WTC11 (cell line): ENCODE measurements at regions not wholly inside any gene's neighbourhood (a gene's known extent, or its start where the extent isn't known, plus 50 kb on each side); places are given as distances from the start of the nearest gene placed in this dataset.

Experiments
- ATAC-seq: fragments of 200-7000 bp; cut with Tn5 transposase; 2 replicates; pipeline ENCODE4 v1.10.0; 2021; ENCODE audit warnings: mild to moderate bottlenecking, moderate library complexity
- CTCF ChIA-PET: fragments of 300-600 bp; sonication (Branson Sonifier 250); formaldehyde crosslinking; loops from one replicate; lab custom pipeline; 2021; ENCODE audit warnings: antibody characterized with exemption; lab: Charles Lee
- POLR2A ChIA-PET: fragments of 350-600 bp; sonication (Branson Sonifier 250); formaldehyde crosslinking; loops from one replicate; lab custom pipeline; 2021; ENCODE audit warnings: antibody characterized with exemption; lab: Charles Lee
- DNase-seq: peaks from one replicate; pipeline ENCODE4 v3.0.0; 2021; ENCODE audit warnings: low spot score
- H3K27ac Mint-ChIP-seq: 2 replicates; pipeline ENCODE4 v1.8.0; 2021; ENCODE audit warnings: mixed read lengths
- H3K27me3 Mint-ChIP-seq: 2 replicates; pipeline ENCODE4 v1.8.0; 2021; ENCODE audit warnings: low read depth, mild to moderate bottlenecking, moderate library complexity, mixed read lengths
- H3K36me3 Mint-ChIP-seq: 2 replicates; pipeline ENCODE4 v1.8.0; 2021; ENCODE audit warnings: mixed read lengths
- H3K4me1 Mint-ChIP-seq: 2 replicates; pipeline ENCODE4 v1.8.0; 2022; ENCODE audit warnings: mixed read lengths
- H3K4me3 Mint-ChIP-seq: 2 replicates; pipeline ENCODE4 v1.8.0; 2021; ENCODE audit warnings: mild to moderate bottlenecking, moderate library complexity, mixed read lengths
- H3K9me3 Mint-ChIP-seq: 2 replicates; pipeline ENCODE4 v1.8.0; 2021; ENCODE audit warnings: mixed read lengths
- CBFB ChIP-seq: sonication (generic); formaldehyde crosslinking; IDR thresholded peaks from 2 replicates; pipeline ENCODE4 v1.8.1; 2022; ENCODE audit warnings: mild to moderate bottlenecking, low read depth, missing genetic modification reagents
- ELF4 ChIP-seq: sonication (generic); formaldehyde crosslinking; IDR thresholded peaks from 2 replicates; pipeline ENCODE4 v1.8.1; 2022; ENCODE audit warnings: low read depth, mild to moderate bottlenecking, moderate library complexity, missing genetic modification reagents
- ETV6 ChIP-seq: sonication (generic); formaldehyde crosslinking; IDR thresholded peaks from 2 replicates; pipeline ENCODE4 v1.8.1; 2022; ENCODE audit warnings: mild to moderate bottlenecking, missing genetic modification reagents
- GRHL2 ChIP-seq: fragments of 250-450 bp; sonication (Bioruptor Pico); IDR thresholded peaks from 2 replicates; pipeline ENCODE4 v1.8.0; 2022; ENCODE audit warnings: mild to moderate bottlenecking, moderate library complexity; ENCODE audit not compliant: insufficient replicate concordance, severe bottlenecking
- GTF2I ChIP-seq: fragments of 250-450 bp; sonication (Bioruptor Pico); conservative IDR thresholded peaks from 2 replicates; pipeline ENCODE4 v1.4.0; 2021; ENCODE audit warnings: mild to moderate bottlenecking
- JUN ChIP-seq: sonication (generic); formaldehyde crosslinking; IDR thresholded peaks from 2 replicates; pipeline ENCODE4 v1.8.0; 2023; ENCODE audit warnings: mild to moderate bottlenecking, missing genetic modification reagents
- KAT7 ChIP-seq: sonication (generic); formaldehyde crosslinking; IDR thresholded peaks from 2 replicates; pipeline ENCODE4 v1.8.1; 2023; ENCODE audit warnings: missing genetic modification reagents, mild to moderate bottlenecking, borderline replicate concordance
- NFE2L1 ChIP-seq: sonication (generic); formaldehyde crosslinking; IDR thresholded peaks from 2 replicates; pipeline ENCODE4 v1.8.1; 2023; ENCODE audit warnings: missing genetic modification reagents
- NFYB ChIP-seq: sonication (generic); formaldehyde crosslinking; conservative IDR thresholded peaks from 2 replicates; pipeline ENCODE4 v1.8.0; 2022; ENCODE audit warnings: low read depth, missing genetic modification reagents
- NR2C2 ChIP-seq: sonication (generic); formaldehyde crosslinking; IDR thresholded peaks from 2 replicates; pipeline ENCODE4 v1.8.0; 2022; ENCODE audit warnings: mild to moderate bottlenecking, missing genetic modification reagents
- OVOL2 ChIP-seq: fragments of 250-450 bp; sonication (Bioruptor Pico); IDR thresholded peaks from 2 replicates; pipeline ENCODE4 v1.9.0; 2021; ENCODE audit warnings: mild to moderate bottlenecking, borderline replicate concordance
- RORB ChIP-seq: fragments of 250-450 bp; sonication (Bioruptor Pico); IDR thresholded peaks from 2 replicates; pipeline ENCODE4 v1.9.0; 2021; ENCODE audit warnings: mild to moderate bottlenecking
- SMAD3 ChIP-seq: sonication (generic); formaldehyde crosslinking; IDR thresholded peaks from 2 replicates; pipeline ENCODE4 v1.8.0; 2022; ENCODE audit warnings: missing genetic modification reagents, mild to moderate bottlenecking, borderline replicate concordance
- SMAD4 ChIP-seq: sonication (generic); formaldehyde crosslinking; IDR thresholded peaks from 2 replicates; pipeline ENCODE4 v1.8.0; 2022; ENCODE audit warnings: mild to moderate bottlenecking, missing genetic modification reagents
- SOX15 ChIP-seq: fragments of 250-450 bp; sonication (Bioruptor Pico); IDR thresholded peaks from 2 replicates; pipeline ENCODE4 v1.9.0; 2021; ENCODE audit warnings: mild to moderate bottlenecking
- TEAD1 ChIP-seq: sonication (generic); formaldehyde crosslinking; IDR thresholded peaks from 2 replicates; pipeline ENCODE4 v1.8.0; 2022; ENCODE audit warnings: mild to moderate bottlenecking, missing genetic modification reagents
- TP53 ChIP-seq: sonication (generic); formaldehyde crosslinking; IDR thresholded peaks from 2 replicates; pipeline ENCODE4 v1.8.1; 2023; ENCODE audit warnings: mild to moderate bottlenecking, missing genetic modification reagents
- ZNF138 ChIP-seq: sonication (generic); formaldehyde crosslinking; conservative IDR thresholded peaks from 2 replicates; pipeline ENCODE4 v1.8.1; 2022; ENCODE audit warnings: mild to moderate bottlenecking, moderate library complexity, missing genetic modification reagents
- ZNF263 ChIP-seq: sonication (generic); formaldehyde crosslinking; IDR thresholded peaks from 2 replicates; pipeline ENCODE4 v1.8.1; 2022; ENCODE audit warnings: low read depth, mild to moderate bottlenecking, moderate library complexity, missing genetic modification reagents
- ZNF317 ChIP-seq: sonication (generic); formaldehyde crosslinking; IDR thresholded peaks from 2 replicates; pipeline ENCODE4 v1.8.1; 2023; ENCODE audit warnings: low read depth, mild to moderate bottlenecking, moderate library complexity, missing genetic modification reagents, borderline replicate concordance
- ZNF416 ChIP-seq: fragments of 250-450 bp; sonication (Bioruptor Pico); IDR thresholded peaks from 2 replicates; pipeline ENCODE4 v1.9.0; 2021; ENCODE audit warnings: mild to moderate bottlenecking, inconsistent platforms
- ZNF671 ChIP-seq: fragments of 250-450 bp; sonication (Bioruptor Pico); IDR thresholded peaks from 2 replicates; pipeline ENCODE4 v1.8.0; 2021; ENCODE audit warnings: mild to moderate bottlenecking
- TF ChIP-seq, protein P1 (sequence below): sonication (generic); formaldehyde crosslinking; IDR thresholded peaks from 2 replicates; pipeline ENCODE4 v1.8.1; 2023; ENCODE audit warnings: mild to moderate bottlenecking, missing genetic modification reagents, borderline replicate concordance
- TF ChIP-seq, protein P2 (sequence below): fragments of 200-600 bp; IDR thresholded peaks from 2 replicates; pipeline ENCODE4 v1.8.0; 2022; ENCODE audit warnings: antibody characterized with exemption
- TF ChIP-seq, protein P3 (sequence below): sonication (generic); formaldehyde crosslinking; IDR thresholded peaks from 2 replicates; pipeline ENCODE4 v1.8.1; 2023; ENCODE audit warnings: mild to moderate bottlenecking, missing genetic modification reagents
- TF ChIP-seq, protein P4 (sequence below): fragments of 250-450 bp; sonication (Bioruptor Pico); IDR thresholded peaks from 2 replicates; pipeline ENCODE4 v2.1.2; 2022; ENCODE audit warnings: mild to moderate bottlenecking, moderate library complexity
- TF ChIP-seq, protein P5 (sequence below): sonication (generic); formaldehyde crosslinking; conservative IDR thresholded peaks from 2 replicates; pipeline ENCODE4 v1.8.1; 2022; ENCODE audit warnings: mild to moderate bottlenecking, missing genetic modification reagents

DNA sequence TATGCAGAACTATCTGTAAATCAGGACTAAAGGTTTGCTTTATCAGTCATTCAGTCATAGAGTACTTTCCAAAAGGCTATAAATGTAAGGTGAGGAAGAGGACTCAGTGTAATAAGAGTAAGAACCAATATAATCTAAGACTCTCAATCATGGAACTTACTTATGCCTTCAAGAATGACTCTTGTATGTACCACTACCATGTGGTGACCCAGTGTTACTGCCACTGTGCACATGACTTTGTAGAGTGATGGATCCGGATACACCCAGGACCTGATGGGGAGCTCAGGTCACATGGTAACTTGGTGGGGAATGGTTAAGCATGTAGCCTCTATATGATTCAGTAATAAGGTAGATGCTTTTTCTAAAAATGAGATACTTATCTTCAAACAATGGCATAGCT, 2099.8 kb downstream of the MRPL39 start:
- no peaks in the 10 kb centered on the region for H3K27me3 Mint-ChIP-seq
- peaks cover 2% of the 10 kb centered on the region for H3K9me3 Mint-ChIP-seq
- ChIA-PET CTCF (no interaction called here), POLR2A (no interaction called here)
- ATAC-seq (no peak), DNase-seq (no peak)
- H3K4me3 Mint-ChIP-seq, result no peak overlapping the region
- H3K27ac Mint-ChIP-seq, result no peak overlapping the region
- H3K4me1 Mint-ChIP-seq, result 0 out of 2 replicates have a peak, but pooled peaks cover 3% of the 10 kb centered on the region
- no peaks in the 10 kb centered on the region for H3K36me3 Mint-ChIP-seq
- TF ChIP-seq RORB (CRISPR knock-in tag) (no peak), ZNF671 (no peak), OVOL2 (CRISPR knock-in tag) (no peak), SOX15 (CRISPR knock-in tag) (no peak), KAT7 (CRISPR knock-in tag) (no peak), ZNF263 (no peak), SMAD3 (CRISPR knock-in tag) (no peak), SMAD4 (CRISPR knock-in tag) (no peak), GTF2I (CRISPR knock-in tag) (no peak)
- TF ChIP-seq, protein P1, sequence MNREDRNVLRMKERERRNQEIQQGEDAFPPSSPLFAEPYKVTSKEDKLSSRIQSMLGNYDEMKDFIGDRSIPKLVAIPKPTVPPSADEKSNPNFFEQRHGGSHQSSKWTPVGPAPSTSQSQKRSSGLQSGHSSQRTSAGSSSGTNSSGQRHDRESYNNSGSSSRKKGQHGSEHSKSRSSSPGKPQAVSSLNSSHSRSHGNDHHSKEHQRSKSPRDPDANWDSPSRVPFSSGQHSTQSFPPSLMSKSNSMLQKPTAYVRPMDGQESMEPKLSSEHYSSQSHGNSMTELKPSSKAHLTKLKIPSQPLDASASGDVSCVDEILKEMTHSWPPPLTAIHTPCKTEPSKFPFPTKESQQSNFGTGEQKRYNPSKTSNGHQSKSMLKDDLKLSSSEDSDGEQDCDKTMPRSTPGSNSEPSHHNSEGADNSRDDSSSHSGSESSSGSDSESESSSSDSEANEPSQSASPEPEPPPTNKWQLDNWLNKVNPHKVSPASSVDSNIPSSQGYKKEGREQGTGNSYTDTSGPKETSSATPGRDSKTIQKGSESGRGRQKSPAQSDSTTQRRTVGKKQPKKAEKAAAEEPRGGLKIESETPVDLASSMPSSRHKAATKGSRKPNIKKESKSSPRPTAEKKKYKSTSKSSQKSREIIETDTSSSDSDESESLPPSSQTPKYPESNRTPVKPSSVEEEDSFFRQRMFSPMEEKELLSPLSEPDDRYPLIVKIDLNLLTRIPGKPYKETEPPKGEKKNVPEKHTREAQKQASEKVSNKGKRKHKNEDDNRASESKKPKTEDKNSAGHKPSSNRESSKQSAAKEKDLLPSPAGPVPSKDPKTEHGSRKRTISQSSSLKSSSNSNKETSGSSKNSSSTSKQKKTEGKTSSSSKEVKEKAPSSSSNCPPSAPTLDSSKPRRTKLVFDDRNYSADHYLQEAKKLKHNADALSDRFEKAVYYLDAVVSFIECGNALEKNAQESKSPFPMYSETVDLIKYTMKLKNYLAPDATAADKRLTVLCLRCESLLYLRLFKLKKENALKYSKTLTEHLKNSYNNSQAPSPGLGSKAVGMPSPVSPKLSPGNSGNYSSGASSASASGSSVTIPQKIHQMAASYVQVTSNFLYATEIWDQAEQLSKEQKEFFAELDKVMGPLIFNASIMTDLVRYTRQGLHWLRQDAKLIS (CRISPR knock-in tag), result no peak
- TF ChIP-seq, protein P2, sequence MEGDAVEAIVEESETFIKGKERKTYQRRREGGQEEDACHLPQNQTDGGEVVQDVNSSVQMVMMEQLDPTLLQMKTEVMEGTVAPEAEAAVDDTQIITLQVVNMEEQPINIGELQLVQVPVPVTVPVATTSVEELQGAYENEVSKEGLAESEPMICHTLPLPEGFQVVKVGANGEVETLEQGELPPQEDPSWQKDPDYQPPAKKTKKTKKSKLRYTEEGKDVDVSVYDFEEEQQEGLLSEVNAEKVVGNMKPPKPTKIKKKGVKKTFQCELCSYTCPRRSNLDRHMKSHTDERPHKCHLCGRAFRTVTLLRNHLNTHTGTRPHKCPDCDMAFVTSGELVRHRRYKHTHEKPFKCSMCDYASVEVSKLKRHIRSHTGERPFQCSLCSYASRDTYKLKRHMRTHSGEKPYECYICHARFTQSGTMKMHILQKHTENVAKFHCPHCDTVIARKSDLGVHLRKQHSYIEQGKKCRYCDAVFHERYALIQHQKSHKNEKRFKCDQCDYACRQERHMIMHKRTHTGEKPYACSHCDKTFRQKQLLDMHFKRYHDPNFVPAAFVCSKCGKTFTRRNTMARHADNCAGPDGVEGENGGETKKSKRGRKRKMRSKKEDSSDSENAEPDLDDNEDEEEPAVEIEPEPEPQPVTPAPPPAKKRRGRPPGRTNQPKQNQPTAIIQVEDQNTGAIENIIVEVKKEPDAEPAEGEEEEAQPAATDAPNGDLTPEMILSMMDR, result no peak
- TF ChIP-seq, protein P3, sequence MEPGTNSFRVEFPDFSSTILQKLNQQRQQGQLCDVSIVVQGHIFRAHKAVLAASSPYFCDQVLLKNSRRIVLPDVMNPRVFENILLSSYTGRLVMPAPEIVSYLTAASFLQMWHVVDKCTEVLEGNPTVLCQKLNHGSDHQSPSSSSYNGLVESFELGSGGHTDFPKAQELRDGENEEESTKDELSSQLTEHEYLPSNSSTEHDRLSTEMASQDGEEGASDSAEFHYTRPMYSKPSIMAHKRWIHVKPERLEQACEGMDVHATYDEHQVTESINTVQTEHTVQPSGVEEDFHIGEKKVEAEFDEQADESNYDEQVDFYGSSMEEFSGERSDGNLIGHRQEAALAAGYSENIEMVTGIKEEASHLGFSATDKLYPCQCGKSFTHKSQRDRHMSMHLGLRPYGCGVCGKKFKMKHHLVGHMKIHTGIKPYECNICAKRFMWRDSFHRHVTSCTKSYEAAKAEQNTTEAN (CRISPR knock-in tag), result no peak
- TF ChIP-seq, protein P4, sequence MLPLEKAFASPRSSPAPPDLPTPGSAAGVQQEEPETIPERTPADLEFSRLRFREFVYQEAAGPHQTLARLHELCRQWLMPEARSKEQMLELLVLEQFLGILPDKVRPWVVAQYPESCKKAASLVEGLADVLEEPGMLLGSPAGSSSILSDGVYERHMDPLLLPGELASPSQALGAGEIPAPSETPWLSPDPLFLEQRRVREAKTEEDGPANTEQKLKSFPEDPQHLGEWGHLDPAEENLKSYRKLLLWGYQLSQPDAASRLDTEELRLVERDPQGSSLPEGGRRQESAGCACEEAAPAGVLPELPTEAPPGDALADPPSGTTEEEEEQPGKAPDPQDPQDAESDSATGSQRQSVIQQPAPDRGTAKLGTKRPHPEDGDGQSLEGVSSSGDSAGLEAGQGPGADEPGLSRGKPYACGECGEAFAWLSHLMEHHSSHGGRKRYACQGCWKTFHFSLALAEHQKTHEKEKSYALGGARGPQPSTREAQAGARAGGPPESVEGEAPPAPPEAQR (CRISPR knock-in tag), result no peak

DNA sequence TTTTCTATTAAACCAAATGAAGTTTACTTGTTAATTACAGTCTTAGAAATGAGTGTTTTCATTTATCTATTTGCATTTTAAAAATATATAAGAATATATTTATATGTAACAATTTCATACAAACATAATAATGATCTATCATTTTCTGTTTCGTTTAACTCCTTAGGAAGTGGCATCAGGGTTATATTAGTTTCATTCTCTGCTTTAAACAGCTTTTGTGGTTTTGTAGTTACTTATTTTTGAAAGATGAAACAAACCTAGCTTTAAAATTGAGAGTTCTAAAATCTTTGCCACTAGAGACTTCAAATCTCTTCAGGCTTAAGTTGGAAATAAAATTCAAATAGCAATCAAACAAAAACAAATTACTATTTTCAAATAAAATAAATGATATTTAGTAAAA, 2110.6 kb downstream of the MRPL39 start:
- 0 out of 2 replicates have a peak, but pooled peaks cover 3% of the 10 kb centered on the region for H3K4me1 Mint-ChIP-seq
- ATAC-seq (no peak), DNase-seq (no peak)
- POLR2A ChIA-PET, result no interaction called here
- CTCF ChIA-PET, result no interaction called here
- no peak overlapping the region for H3K27ac Mint-ChIP-seq
- peaks cover 34% of the 10 kb centered on the region for H3K9me3 Mint-ChIP-seq
- H3K36me3 Mint-ChIP-seq, result no peaks in the 10 kb centered on the region; the same call in 1 of the 2 replicates
- H3K4me3 Mint-ChIP-seq, result no peak overlapping the region
- H3K27me3 Mint-ChIP-seq, result no peaks in the 10 kb centered on the region
- no peak for TF ChIP-seq NR2C2 (CRISPR knock-in tag)
- TF ChIP-seq NFE2L1 (CRISPR knock-in tag), result no peak
- no peak for TF ChIP-seq NFYB (CRISPR knock-in tag)
- TF ChIP-seq ZNF317 (CRISPR knock-in tag), result no peak
- TF ChIP-seq ETV6 (CRISPR knock-in tag), result no peak
- TF ChIP-seq ZNF138 (CRISPR knock-in tag), result no peak
- TF ChIP-seq ELF4 (CRISPR knock-in tag), result no peak
- no peak for TF ChIP-seq ZNF416 (CRISPR knock-in tag)
- no peak for TF ChIP-seq CBFB (CRISPR knock-in tag)
- TF ChIP-seq ZNF671, result no peak
- no peak for TF ChIP-seq TP53
- TF ChIP-seq GRHL2 (CRISPR knock-in tag), result no peak
- TF ChIP-seq, protein P2, result no peak
- TF ChIP-seq JUN (CRISPR knock-in tag), result no peak
- TF ChIP-seq, protein P5, sequence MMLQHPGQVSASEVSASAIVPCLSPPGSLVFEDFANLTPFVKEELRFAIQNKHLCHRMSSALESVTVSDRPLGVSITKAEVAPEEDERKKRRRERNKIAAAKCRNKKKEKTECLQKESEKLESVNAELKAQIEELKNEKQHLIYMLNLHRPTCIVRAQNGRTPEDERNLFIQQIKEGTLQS, result no peak
- TF ChIP-seq TEAD1 (CRISPR knock-in tag), result no peak
